GM19238 (cell line): ENCODE measurements at regions not wholly inside any gene's neighbourhood (a gene's known extent, or its start where the extent isn't known, plus 50 kb on each side); places are given as distances from the start of the nearest gene placed in this dataset.

Experiments
- DNase-seq: peaks from one replicate; pipeline ENCODE4 v3.0.0; 2011; ENCODE audit warnings: low spot score; ENCODE audit not compliant: insufficient read length

GRCh38 chr13:78228940-78229339 lies 310.3 kb upstream of the EDNRB start:
- no peak for DNase-seq

- no peak for DNase-seq
These were observed 309.6 kb upstream of the EDNRB start for GRCh38 chr13:78228211-78228610.

GRCh38 chr13:78227709-78228108 lies 309.1 kb upstream of the EDNRB start:
- DNase-seq = no peak

GRCh38 chr13:78215458-78216108 lies 297.0 kb upstream of the EDNRB start:
- no peak for DNase-seq

- DNase-seq = no peak
These were observed 282.8 kb upstream of the EDNRB start for GRCh38 chr13:78201411-78201810.

GRCh38 chr13:78198821-78199220 lies 280.2 kb upstream of the EDNRB start:
- DNase-seq = no peak

GRCh38 chr13:78198419-78198818 lies 279.8 kb upstream of the EDNRB start:
- no peak for DNase-seq

- DNase-seq = no peak
These were observed 278.6 kb upstream of the EDNRB start for GRCh38 chr13:78197231-78197630.

GRCh38 chr13:78194904-78195639 lies 276.4 kb upstream of the EDNRB start:
- DNase-seq = no peak

- DNase-seq = no peak
These were observed 275.2 kb upstream of the EDNRB start for GRCh38 chr13:78193846-78194245.

GRCh38 chr13:78192716-78193115 lies 274.1 kb upstream of the EDNRB start:
- DNase-seq = no peak

- DNase-seq = no peak
These were observed 271.7 kb upstream of the EDNRB start for GRCh38 chr13:78190296-78190695.

- no peak for DNase-seq
These were observed 269.1 kb upstream of the EDNRB start for GRCh38 chr13:78187781-78188180.

- no peak for DNase-seq
These were observed 267.1 kb upstream of the EDNRB start for GRCh38 chr13:78185700-78186099.

GRCh38 chr13:78183732-78184131 lies 265.1 kb upstream of the EDNRB start:
- no peak for DNase-seq

GRCh38 chr13:78182813-78183212 lies 264.2 kb upstream of the EDNRB start:
- DNase-seq = no peak

- DNase-seq = no peak
These were observed 258.7 kb upstream of the EDNRB start for GRCh38 chr13:78177306-78177705.

- DNase-seq = no peak
These were observed 258.2 kb upstream of the EDNRB start for GRCh38 chr13:78176880-78177279.

- no peak for DNase-seq
These were observed 250.8 kb upstream of the EDNRB start for GRCh38 chr13:78169386-78169785.

- DNase-seq = no peak
These were observed 250.3 kb upstream of the EDNRB start for GRCh38 chr13:78168981-78169380.

- no peak for DNase-seq
These were observed 242.6 kb upstream of the EDNRB start for GRCh38 chr13:78161266-78161665.

- no peak for DNase-seq
These were observed 242.2 kb upstream of the EDNRB start for GRCh38 chr13:78160793-78161192.

- no peak for DNase-seq
These were observed 233.8 kb upstream of the EDNRB start for GRCh38 chr13:78152415-78152814.
